Pancreas (tissue), 10 donors: ENCODE measurements at regions not wholly inside any gene's neighbourhood (a gene's known extent, or its start where the extent isn't known, plus 50 kb on each side); places are given as distances from the start of the nearest gene placed in this dataset.

Experiments used
- ATAC-seq, 4 donors: fragments of 200-7000 bp; cut with Tn5 transposase; one replicate each; pipeline versions ENCODE4 v1.8.0 to v1.9.1; 2020; ENCODE audit warnings: mild to moderate bottlenecking in 4 of 4, moderate library complexity in 4 of 4
- DNase-seq, 6 donors: peaks; one replicate each; pipeline ENCODE4 v3.0.0-alpha.2; 2020
- FAIRE-seq: peaks from 2 replicates; lab custom pipeline; 2012; peaks lifted over from hg19 to GRCh38; lab: Jason Lieb, UNC
- H3K27ac ChIP-seq, 4 donors: fragments of 200-600 bp; sonication (generic); 1 replicate in 3 of 4; 2 replicates in 1 of 4; pipeline versions ENCODE4 v1.5.0 to v1.8.0; 2020
- H3K27me3 ChIP-seq, 4 donors: fragments of 200-600 bp; one replicate each; pipeline ENCODE4 v1.8.0; 2021
- H3K36me3 ChIP-seq, 3 donors: fragments of 200-600 bp; sonication (generic) in 1 of 3; one replicate each; pipeline versions ENCODE4 v1.5.0 to v1.8.0; 2020 to 2021
- H3K4me1 ChIP-seq, 3 donors: fragments of 200-600 bp; one replicate each; pipeline ENCODE4 v1.8.0; 2021
- H3K4me3 ChIP-seq, 4 donors: fragments of 200-600 bp; sonication (generic) in 2 of 4; one replicate each; pipeline versions ENCODE4 v1.5.0 to v1.8.0; 2020 to 2021
- H3K9me3 ChIP-seq, 4 donors: fragments of 200-600 bp; one replicate each; pipeline ENCODE4 v1.8.0; 2021
- CTCF ChIP-seq, 4 donors: fragments of 200-600 bp; sonication (generic) in 3 of 4; IDR thresholded peaks; one replicate each; pipeline versions ENCODE4 v1.5.0 to v1.8.0; 2021; ENCODE audit warnings: antibody characterized with exemption in 4 of 4
- WGBS, 2 donors: extraction: QIAGEN DNeasy Blood & Tissue Kit; methylation state at CpG; one replicate each; pipeline ENCODE4 v1.1.7; 2013; 5-methylcytosine and 5-hydroxymethylcytosine counted together
- intact Hi-C, 3 donors: fragments of 100-400 bp; cut with DNase I; formaldehyde crosslinking; loops; one replicate each; pipeline versions ENCODE4 v1.11.1 to v1.14.2; 2022
- donor health status: healthy with polysubstance abuse.
- donor health status: DM: no; HTN: no; CAD: no; lungs with moderate emphysema.
- donor health status: DM: no; HTN: no; CAD: no.
- donor health status: control.
- donor health status: control.
- donor health status: Bipolar disorder and iron deficiency.
- donor health status: DM: yes; HTN: yes; CAD: no.
- donor health status: DM: no; HTN: no; CAD: no.
- donor health status: DM: no; HTN: no; CAD: no.
- donor health status: DM: yes; HTN: yes; CAD: no.

DNA sequence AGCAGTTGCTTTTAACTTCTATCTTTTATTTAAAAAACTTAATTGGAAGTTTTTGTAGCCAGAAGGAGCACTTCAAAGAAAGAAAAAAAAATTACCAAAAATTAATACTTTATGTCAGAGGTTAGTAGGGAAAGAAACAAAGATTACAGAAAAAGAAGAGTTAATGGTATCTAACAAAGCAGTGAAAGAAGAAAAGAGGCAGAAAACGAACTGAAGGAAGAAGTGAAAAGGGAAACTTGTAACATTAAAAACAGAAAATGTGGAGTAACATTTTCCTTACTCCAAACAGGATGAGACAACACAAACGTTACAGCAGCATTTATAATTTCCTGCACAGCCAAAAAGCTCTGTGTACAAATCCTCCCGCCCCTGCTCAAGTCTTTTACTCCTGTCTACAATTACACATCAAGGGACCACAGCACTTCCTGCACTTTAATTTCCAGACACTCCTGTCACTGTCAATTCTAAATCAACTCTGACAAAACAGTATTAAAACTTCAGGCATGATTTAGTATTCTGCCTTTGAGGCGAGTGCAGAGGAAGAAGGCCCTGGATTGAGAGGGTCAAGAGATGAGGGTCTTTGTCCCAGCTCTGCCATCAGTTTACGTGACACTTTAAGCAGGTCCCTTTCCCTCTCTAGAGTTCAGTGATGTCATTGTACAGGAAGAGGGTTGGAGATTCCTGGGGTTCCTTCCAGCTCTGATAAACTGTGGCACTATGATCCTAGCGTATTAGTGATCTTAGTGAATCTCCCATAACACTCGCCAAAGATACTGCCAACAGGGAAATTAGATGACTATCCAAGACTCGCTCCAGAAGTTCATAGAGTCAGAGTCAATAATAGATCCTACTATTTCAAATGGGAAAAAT lies 53.2 kb upstream of the LSM14A start:
- Histone ChIP-seq H3K27ac (no peak overlapping the region), H3K27me3 (no peaks in the 10 kb centered on the region), H3K4me1 (no peaks in the 10 kb centered on the region), H3K4me3 (no peak overlapping the region), H3K9me3 (no peaks in the 10 kb centered on the region), H3K36me3 (no peaks in the 10 kb centered on the region)
- DNase-seq = no peak
- ATAC-seq = no peak
- whole genome bisulfite sequencing, 2 donors = 60 to 66% methylated on average over 8 of the region's 8 CpGs
- intact Hi-C loops = no loop called here
- TF ChIP-seq CTCF (IDR thresholded peaks at IDR 0.05) = no peak
- FAIRE-seq = no peak

GRCh38 chr19:34120141-34120540 lies 52.2 kb upstream of the LSM14A start:
- no peaks in the 10 kb centered on the region for H3K27me3 ChIP-seq

GRCh38 chr19:34120846-34121639 lies 51.3 kb upstream of the LSM14A start:
- peak; percentile 27 to 60 (median 46) for TF ChIP-seq CTCF (IDR thresholded peaks at IDR 0.05)
- no peak overlapping the region for H3K4me3 ChIP-seq
- H3K27ac ChIP-seq = no peak overlapping the region
- ATAC-seq (peak in 2 of 4 donors; percentile 51 to 66), DNase-seq (peak in 2 of 6 donors; percentile 25 to 27), FAIRE-seq (no peak)
- no peaks in the 10 kb centered on the region for H3K36me3 ChIP-seq
- intact Hi-C loops = no loop called here
- no peaks in the 10 kb centered on the region for H3K4me1 ChIP-seq
- H3K9me3 ChIP-seq = no peaks in the 10 kb centered on the region
- no peaks in the 10 kb centered on the region for H3K27me3 ChIP-seq
- WGBS, 2 donors = 47 to 58% methylated on average over 8 of the region's 8 CpGs

More at GRCh38 chr19:34120141-34120540, 52.2 kb upstream of the LSM14A start:
- FAIRE-seq (no peak), ATAC-seq (no peak), DNase-seq (no peak)
- H3K4me3 ChIP-seq = no peak overlapping the region
- H3K4me1 ChIP-seq = no peaks in the 10 kb centered on the region
- intact Hi-C loops = no loop called here
- no peaks in the 10 kb centered on the region for H3K36me3 ChIP-seq
- WGBS, 2 donors = 68 to 78% methylated on average over 11 of the region's 11 CpGs
- H3K27ac ChIP-seq = no peak overlapping the region
- no peak for TF ChIP-seq CTCF (IDR thresholded peaks at IDR 0.05)
- H3K9me3 ChIP-seq = no peaks in the 10 kb centered on the region
